Duodenal mucosa (tissue), 2 donors: ENCODE measurements at regions not wholly inside any gene's neighbourhood (a gene's known extent, or its start where the extent isn't known, plus 50 kb on each side); places are given as distances from the start of the nearest gene placed in this dataset.
"Not testable (repeated sequence)": the region's sequence is repeated elsewhere in the genome, so short reads cannot be mapped to it uniquely, and the experiment has no call there.

Experiments
- H3K27ac ChIP-seq: one replicate; pipeline ENCODE4 v1.7.0; 2013; ENCODE audit warnings: low read depth, low read length
- H3K27me3 ChIP-seq, 2 donors: one replicate each; pipeline ENCODE4 v1.7.0; 2013; ENCODE audit warnings: low read length in 2 of 2, control low read depth in 1 of 2; ENCODE audit not compliant: insufficient read depth in 2 of 2, control insufficient read depth in 1 of 2
- H3K36me3 ChIP-seq, 2 donors: one replicate each; pipeline ENCODE4 v1.7.0; 2013; ENCODE audit warnings: low read length in 2 of 2, control low read depth in 1 of 2; ENCODE audit not compliant: insufficient read depth in 2 of 2, control insufficient read depth in 1 of 2
- H3K4me1 ChIP-seq, 2 donors: one replicate each; pipeline ENCODE4 v1.7.0; 2013; ENCODE audit warnings: low read length in 2 of 2, control low read depth in 1 of 2; ENCODE audit not compliant: insufficient read depth in 2 of 2, control insufficient read depth in 1 of 2
- H3K4me3 ChIP-seq, 2 donors: one replicate each; pipeline ENCODE4 v1.7.0; 2013; ENCODE audit warnings: low read length in 2 of 2, low read depth in 1 of 2
- H3K9ac ChIP-seq, 2 donors: one replicate each; pipeline ENCODE4 v1.7.0; 2013; ENCODE audit warnings: low read length in 2 of 2, low read depth in 1 of 2
- H3K9me3 ChIP-seq, 2 donors: one replicate each; pipeline ENCODE4 v1.7.0; 2013; ENCODE audit warnings: low read length in 2 of 2, control low read depth in 1 of 2; ENCODE audit not compliant: control insufficient read depth in 1 of 2

DNA sequence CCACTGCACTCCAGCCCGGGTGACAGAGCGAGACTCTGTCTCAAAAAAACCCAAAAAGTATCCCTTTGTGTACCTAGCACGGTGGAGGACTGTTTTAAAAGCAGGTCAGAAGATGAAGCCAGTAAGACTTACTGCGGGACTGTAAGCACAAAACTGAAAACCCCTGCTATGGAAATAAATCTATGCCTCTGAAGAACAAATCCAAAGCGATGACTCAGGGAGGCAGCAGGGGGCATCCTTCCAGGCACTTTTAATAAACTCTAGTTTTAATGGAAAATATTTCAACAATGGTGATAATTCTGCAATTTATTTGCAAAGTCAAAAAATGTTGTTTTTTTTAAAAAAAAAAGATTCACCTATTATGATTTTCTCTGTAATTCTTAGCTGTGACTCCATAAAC lies 326.8 kb downstream of the BCL2L11 start:
- not testable (repeated sequence) for H3K9ac ChIP-seq, H3K9me3 ChIP-seq, H3K27ac ChIP-seq, H3K27me3 ChIP-seq, H3K36me3 ChIP-seq, H3K4me3 ChIP-seq, H3K4me1 ChIP-seq

- H3K9ac ChIP-seq, H3K36me3 ChIP-seq, H3K9me3 ChIP-seq, H3K27me3 ChIP-seq, H3K27ac ChIP-seq, H3K4me1 ChIP-seq, H3K4me3 ChIP-seq: not testable (repeated sequence)
These were observed 328.1 kb downstream of the BCL2L11 start for GRCh38 chr2:111448796-111449195.

GRCh38 chr2:111450526-111450925 lies 329.8 kb downstream of the BCL2L11 start:
- not testable (repeated sequence) for H3K4me1 ChIP-seq, H3K27me3 ChIP-seq, H3K9me3 ChIP-seq, H3K4me3 ChIP-seq, H3K27ac ChIP-seq, H3K36me3 ChIP-seq, H3K9ac ChIP-seq

DNA sequence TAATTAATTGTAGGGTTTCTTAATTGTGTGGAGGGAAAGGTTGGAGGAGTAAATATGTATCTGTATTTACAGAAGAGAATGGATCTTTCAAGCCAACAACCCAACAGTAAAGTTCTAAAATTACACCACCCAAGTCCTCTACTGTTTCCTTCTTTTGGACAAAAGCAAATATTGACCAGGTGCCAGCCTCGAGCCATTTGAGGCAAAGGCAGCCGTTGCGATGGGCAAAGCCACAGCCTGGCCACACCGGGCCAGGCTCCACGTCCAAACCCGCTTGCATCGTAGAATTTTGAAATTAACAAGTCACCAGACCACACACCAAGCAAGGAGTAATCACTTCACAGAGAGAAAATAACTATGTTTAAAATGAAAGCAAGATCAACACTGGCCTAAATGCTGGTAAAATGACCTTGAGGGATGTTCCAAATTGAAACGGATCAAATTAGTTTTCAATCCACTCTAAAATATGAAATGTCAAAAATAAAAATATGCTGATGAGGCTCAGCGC lies 331.0 kb downstream of the BCL2L11 start:
- not testable (repeated sequence) for H3K27me3 ChIP-seq, H3K4me1 ChIP-seq, H3K36me3 ChIP-seq, H3K27ac ChIP-seq, H3K9me3 ChIP-seq, H3K4me3 ChIP-seq, H3K9ac ChIP-seq

GRCh38 chr2:111452208-111452607 lies 331.5 kb downstream of the BCL2L11 start:
- not testable (repeated sequence) for H3K36me3 ChIP-seq, H3K27me3 ChIP-seq, H3K9me3 ChIP-seq, H3K27ac ChIP-seq, H3K4me3 ChIP-seq, H3K4me1 ChIP-seq, H3K9ac ChIP-seq

- H3K9me3 ChIP-seq, H3K9ac ChIP-seq, H3K27ac ChIP-seq, H3K27me3 ChIP-seq, H3K4me1 ChIP-seq, H3K36me3 ChIP-seq, H3K4me3 ChIP-seq: not testable (repeated sequence)
These were observed 332.6 kb downstream of the BCL2L11 start for GRCh38 chr2:111453308-111453707.

- H3K36me3 ChIP-seq = not testable (repeated sequence)
These were observed 333.1 kb downstream of the BCL2L11 start for GRCh38 chr2:111453816-111454215.

GRCh38 chr2:111454404-111454803 lies 333.7 kb downstream of the BCL2L11 start:
- not testable (repeated sequence) for H3K27ac ChIP-seq, H3K36me3 ChIP-seq, H3K4me1 ChIP-seq, H3K9ac ChIP-seq, H3K27me3 ChIP-seq, H3K9me3 ChIP-seq, H3K4me3 ChIP-seq

More at GRCh38 chr2:111453816-111454215, 333.1 kb downstream of the BCL2L11 start:
- not testable (repeated sequence) for H3K9ac ChIP-seq, H3K4me1 ChIP-seq, H3K9me3 ChIP-seq, H3K4me3 ChIP-seq, H3K27ac ChIP-seq, H3K27me3 ChIP-seq

DNA sequence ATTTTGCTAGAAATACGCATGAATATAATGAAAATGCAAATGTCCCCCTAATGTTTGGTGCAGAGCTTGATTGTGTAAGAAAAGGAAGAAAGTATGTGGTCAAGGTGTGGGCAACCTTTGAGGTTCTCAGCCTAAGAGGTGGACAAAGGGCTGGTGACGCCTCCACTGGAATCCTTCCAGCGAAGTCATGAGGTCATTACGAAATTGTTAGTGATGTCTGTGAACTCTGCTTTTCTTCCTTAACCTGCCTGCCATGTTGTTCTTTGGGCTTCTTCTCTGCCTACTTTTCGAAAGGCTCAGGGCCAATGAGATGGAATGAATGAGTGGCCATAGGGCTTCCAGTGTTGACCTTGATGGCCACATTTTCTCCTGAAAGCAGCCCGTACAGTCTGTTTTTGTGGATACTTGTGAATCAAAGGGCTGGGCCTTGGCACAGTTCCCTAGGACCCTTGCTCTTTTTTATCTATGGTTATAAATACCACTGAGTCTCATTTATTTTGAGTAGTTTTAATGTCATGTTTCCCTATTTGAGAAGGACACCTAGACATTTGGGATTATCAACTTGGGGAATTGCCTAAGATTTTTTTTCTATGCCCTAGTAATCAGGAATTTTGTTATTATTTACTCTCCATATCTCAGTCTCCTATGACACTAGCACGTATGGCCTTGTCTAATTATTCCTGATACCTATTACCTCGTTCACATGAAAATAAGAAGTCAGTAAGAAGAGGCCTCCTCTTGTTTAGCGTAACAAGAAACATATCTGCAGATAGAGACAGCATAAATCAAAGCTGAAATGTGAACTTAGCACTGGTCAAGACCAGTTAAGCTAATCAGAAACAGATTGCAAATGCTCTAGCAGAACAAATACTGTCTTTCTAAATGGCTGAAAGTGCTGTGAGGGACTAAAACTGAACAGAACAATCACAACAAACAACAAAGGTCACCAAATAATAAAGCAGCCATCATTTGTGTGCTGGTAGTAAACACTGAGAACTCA lies 334.6 kb downstream of the BCL2L11 start:
- H3K27me3 ChIP-seq, H3K4me3 ChIP-seq: not testable (repeated sequence)

DNA sequence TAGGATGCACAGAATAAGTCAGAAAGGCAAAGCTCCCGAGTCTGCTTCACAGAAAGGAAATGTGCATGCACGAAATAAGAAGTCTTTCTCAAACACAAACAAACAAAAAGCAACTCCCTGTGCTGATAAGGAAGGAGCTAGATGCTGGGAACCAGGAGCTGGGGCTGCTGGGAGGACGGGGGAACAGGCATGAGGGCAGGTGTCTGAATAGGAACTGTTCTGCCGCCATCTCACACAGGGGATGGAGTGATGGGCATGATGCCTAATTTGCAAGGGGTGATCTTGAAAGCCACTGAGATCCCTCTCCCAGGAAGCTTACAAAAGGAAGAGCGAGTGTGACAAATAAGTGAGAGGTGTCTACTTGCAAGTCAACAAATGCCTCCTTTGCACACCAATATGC lies 336.5 kb downstream of the BCL2L11 start:
- H3K27ac ChIP-seq, H3K9me3 ChIP-seq, H3K9ac ChIP-seq, H3K4me3 ChIP-seq, H3K36me3 ChIP-seq, H3K4me1 ChIP-seq, H3K27me3 ChIP-seq: not testable (repeated sequence)

More for the DNA sequence above, 334.6 kb downstream of the BCL2L11 start:
- not testable (repeated sequence) for H3K4me1 ChIP-seq, H3K27ac ChIP-seq, H3K9me3 ChIP-seq, H3K9ac ChIP-seq, H3K36me3 ChIP-seq
